RWPE2 (cell line): ENCODE measurements at regions not wholly inside any gene's neighbourhood (a gene's known extent, or its start where the extent isn't known, plus 50 kb on each side); places are given as distances from the start of the nearest gene placed in this dataset.

Experiments used
- ATAC-seq: fragments of 200-7000 bp; cut with Tn5 transposase; 3 replicates; pipeline ENCODE4 v1.9.1; 2021; ENCODE audit warnings: low read depth
- DNase-seq: peaks from one replicate; pipeline ENCODE4 v3.0.0-alpha.2; 2020; ENCODE audit warnings: low spot score
- H3K27ac ChIP-seq: fragments of 450-650 bp; 2 replicates; pipeline ENCODE4 v1.5.1; 2017; ENCODE audit warnings: mild to moderate bottlenecking; ENCODE audit not compliant: poor library complexity, severe bottlenecking
- H3K27me3 ChIP-seq: fragments of 250-450 bp; sonication (Bioruptor Pico); 2 replicates; pipeline ENCODE4 v1.5.1; 2021; ENCODE audit warnings: mild to moderate bottlenecking, moderate library complexity; ENCODE audit not compliant: insufficient read depth, poor library complexity, severe bottlenecking
- H3K36me3 ChIP-seq: fragments of 250-450 bp; sonication (Bioruptor Pico); 2 replicates; pipeline ENCODE4 v1.5.1; 2020; ENCODE audit warnings: low read depth, mild to moderate bottlenecking, moderate library complexity
- H3K4me1 ChIP-seq: fragments of 250-450 bp; sonication (Bioruptor Pico); 2 replicates; pipeline ENCODE4 v1.5.1; 2021; ENCODE audit warnings: mild to moderate bottlenecking, moderate library complexity; ENCODE audit not compliant: insufficient read depth, poor library complexity, severe bottlenecking
- H3K4me3 ChIP-seq: fragments of 250-450 bp; sonication (Bioruptor Pico); 2 replicates; pipeline ENCODE4 v1.5.1; 2021; ENCODE audit warnings: mild to moderate bottlenecking, moderate library complexity; ENCODE audit not compliant: severe bottlenecking
- H3K9me3 ChIP-seq: fragments of 250-450 bp; sonication (Bioruptor Pico); 2 replicates; pipeline ENCODE4 v1.5.1; 2021; ENCODE audit warnings: mild to moderate bottlenecking, moderate library complexity; ENCODE audit not compliant: severe bottlenecking
- CTCF ChIP-seq: fragments of 450-650 bp; IDR thresholded peaks from one replicate; pipeline ENCODE4 v1.5.1; 2017; ENCODE audit warnings: mild to moderate bottlenecking, moderate library complexity; ENCODE audit not compliant: poor library complexity, severe bottlenecking

- Histone ChIP-seq H3K27ac (peak overlapping the region; percentile 53), H3K4me1 (peaks cover 15% of the 10 kb centered on the region), H3K36me3 (no peaks in the 10 kb centered on the region), H3K9me3 (no peaks in the 10 kb centered on the region), H3K4me3 (no peak overlapping the region), H3K27me3 (no peaks in the 10 kb centered on the region)
- TF ChIP-seq CTCF = no peak
- ATAC-seq (peak; percentile 89), DNase-seq (no peak)
Observed at GRCh38 chr11:103779054-103779453, 257.4 kb upstream of the DDI1 start.

- Histone ChIP-seq H3K27ac (no peak overlapping the region), H3K4me1 (no peaks in the 10 kb centered on the region), H3K27me3 (no peaks in the 10 kb centered on the region), H3K9me3 (no peaks in the 10 kb centered on the region), H3K36me3 (no peaks in the 10 kb centered on the region), H3K4me3 (no peak overlapping the region)
- DNase-seq = no peak
- TF ChIP-seq CTCF = no peak
- ATAC-seq = no peak
Observed at GRCh38 chr11:103789952-103790351, 246.5 kb upstream of the DDI1 start.

GRCh38 chr11:103792981-103793468, 243.4 kb upstream of the DDI1 start:
- Histone ChIP-seq H3K4me3 (no peak overlapping the region), H3K4me1 (no peaks in the 10 kb centered on the region), H3K27me3 (no peaks in the 10 kb centered on the region), H3K27ac (no peak overlapping the region), H3K36me3 (no peaks in the 10 kb centered on the region), H3K9me3 (no peaks in the 10 kb centered on the region)
- no peak for ATAC-seq
- no peak for TF ChIP-seq CTCF
- DNase-seq = no peak

- DNase-seq = no peak
- Histone ChIP-seq H3K4me1 (no peaks in the 10 kb centered on the region), H3K36me3 (no peaks in the 10 kb centered on the region), H3K27ac (no peak overlapping the region), H3K9me3 (no peaks in the 10 kb centered on the region), H3K27me3 (no peaks in the 10 kb centered on the region), H3K4me3 (no peak overlapping the region)
- ATAC-seq = no peak
- TF ChIP-seq CTCF = no peak
Observed at GRCh38 chr11:103794262-103794661, 242.2 kb upstream of the DDI1 start.

- Histone ChIP-seq H3K4me1 (no peaks in the 10 kb centered on the region), H3K36me3 (no peaks in the 10 kb centered on the region), H3K4me3 (no peak overlapping the region), H3K27me3 (no peaks in the 10 kb centered on the region), H3K9me3 (no peaks in the 10 kb centered on the region), H3K27ac (no peak overlapping the region)
- DNase-seq (no peak), ATAC-seq (no peak)
- TF ChIP-seq CTCF = no peak
Observed at GRCh38 chr11:103798026-103798425, 238.4 kb upstream of the DDI1 start.
